ENCODE measurements at regions not wholly inside any gene's neighbourhood (a gene's known extent, or its start where the extent isn't known, plus 50 kb on each side); places are given as distances from the start of the nearest gene placed in this dataset.

DNA sequence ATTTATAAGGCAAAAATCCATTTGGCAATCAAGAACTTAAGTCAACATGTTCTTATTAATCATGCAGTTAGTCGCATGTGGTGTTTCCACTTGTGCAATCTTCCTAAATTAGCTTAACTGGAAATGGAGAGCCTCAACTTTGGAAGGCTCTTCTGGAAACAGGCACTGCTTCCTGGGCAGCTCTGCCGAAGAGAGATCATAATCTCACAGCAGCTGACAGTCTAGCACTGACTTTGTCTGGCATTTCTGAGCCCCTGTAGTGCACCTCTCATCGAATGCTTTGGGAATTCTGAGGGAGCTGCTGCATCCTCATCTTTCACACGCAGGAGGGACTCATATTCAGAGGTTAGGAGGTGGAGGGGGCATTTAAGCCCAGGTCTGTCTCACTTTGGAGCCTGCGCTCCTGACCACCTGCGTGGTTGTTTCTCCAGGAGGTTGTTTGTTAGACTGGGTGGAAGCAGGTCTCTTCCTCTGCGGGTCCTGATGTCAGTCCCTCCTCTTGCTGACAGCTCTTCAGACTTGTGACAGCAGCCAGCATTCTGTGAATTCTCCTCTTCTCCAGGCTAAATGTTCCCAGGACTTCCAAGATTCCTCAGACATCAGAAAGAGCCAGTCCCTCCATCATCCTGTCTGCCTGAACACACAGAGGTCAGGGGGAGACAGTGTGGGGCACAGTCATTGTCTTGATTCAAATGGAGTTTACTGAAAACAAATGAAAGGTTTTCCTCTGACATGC, 100.4 kb upstream of the GJB6 start:
- TF ChIP-seq, protein P1, sequence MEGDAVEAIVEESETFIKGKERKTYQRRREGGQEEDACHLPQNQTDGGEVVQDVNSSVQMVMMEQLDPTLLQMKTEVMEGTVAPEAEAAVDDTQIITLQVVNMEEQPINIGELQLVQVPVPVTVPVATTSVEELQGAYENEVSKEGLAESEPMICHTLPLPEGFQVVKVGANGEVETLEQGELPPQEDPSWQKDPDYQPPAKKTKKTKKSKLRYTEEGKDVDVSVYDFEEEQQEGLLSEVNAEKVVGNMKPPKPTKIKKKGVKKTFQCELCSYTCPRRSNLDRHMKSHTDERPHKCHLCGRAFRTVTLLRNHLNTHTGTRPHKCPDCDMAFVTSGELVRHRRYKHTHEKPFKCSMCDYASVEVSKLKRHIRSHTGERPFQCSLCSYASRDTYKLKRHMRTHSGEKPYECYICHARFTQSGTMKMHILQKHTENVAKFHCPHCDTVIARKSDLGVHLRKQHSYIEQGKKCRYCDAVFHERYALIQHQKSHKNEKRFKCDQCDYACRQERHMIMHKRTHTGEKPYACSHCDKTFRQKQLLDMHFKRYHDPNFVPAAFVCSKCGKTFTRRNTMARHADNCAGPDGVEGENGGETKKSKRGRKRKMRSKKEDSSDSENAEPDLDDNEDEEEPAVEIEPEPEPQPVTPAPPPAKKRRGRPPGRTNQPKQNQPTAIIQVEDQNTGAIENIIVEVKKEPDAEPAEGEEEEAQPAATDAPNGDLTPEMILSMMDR (conservative IDR thresholded peaks at IDR 0.05 in 1 of 2, IDR thresholded peaks at IDR 0.05 in 1 of 2; ENCODE audit: low read depth in 1 of 2, low read length in 2 of 2), result no peak
- no peak for TF ChIP-seq EZH2 (IDR thresholded peaks at IDR 0.05; ENCODE audit: low read length, missing control alignments)
